ENCODE measurements at regions not wholly inside any gene's neighbourhood (a gene's known extent, or its start where the extent isn't known, plus 50 kb on each side); places are given as distances from the start of the nearest gene placed in this dataset.
"Not testable (repeated sequence)": the region's sequence is repeated elsewhere in the genome, so short reads cannot be mapped to it uniquely, and the experiment has no call there.

DNA sequence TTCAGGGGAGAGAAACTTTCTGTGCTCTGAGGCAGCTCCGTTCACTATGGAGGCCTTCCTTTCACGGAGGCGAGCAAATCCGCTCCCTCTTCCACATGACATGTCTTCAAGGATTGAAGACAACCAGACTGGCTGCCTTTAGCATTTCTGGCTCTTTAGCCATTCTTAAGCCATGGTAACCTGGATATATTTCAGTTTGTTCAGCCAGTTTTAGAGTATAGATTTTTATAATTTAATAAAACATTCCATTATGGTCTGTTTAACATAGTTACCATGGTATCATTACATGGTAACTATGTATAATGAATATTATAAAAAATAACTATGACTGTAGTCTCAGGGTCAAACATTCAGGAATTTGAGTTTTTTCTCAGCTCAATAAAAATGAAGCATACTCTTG, 54.2 kb upstream of the NFIA start:
- Histone ChIP-seq H3K27ac (ENCODE audit: low read depth in 1 of 2, low read length in 2 of 2) (no peak overlapping the region), H3K9me3 (ENCODE audit: control insufficient read depth in 1 of 2, insufficient read depth in 1 of 2, low read length in 2 of 2) (no peaks in the 10 kb centered on the region), H3K36me3 (ENCODE audit: insufficient read depth, low read length) (no peaks in the 10 kb centered on the region), H3K4me1 (ENCODE audit: insufficient read depth, low read length) (no peaks in the 10 kb centered on the region), H3K27me3 (ENCODE audit: control insufficient read depth in 1 of 2, insufficient read depth in 2 of 2, low read length in 2 of 2) (no peaks in the 10 kb centered on the region), H3K4me3 (ENCODE audit: low read length) (no peak overlapping the region)
- TF ChIP-seq, protein P1, sequence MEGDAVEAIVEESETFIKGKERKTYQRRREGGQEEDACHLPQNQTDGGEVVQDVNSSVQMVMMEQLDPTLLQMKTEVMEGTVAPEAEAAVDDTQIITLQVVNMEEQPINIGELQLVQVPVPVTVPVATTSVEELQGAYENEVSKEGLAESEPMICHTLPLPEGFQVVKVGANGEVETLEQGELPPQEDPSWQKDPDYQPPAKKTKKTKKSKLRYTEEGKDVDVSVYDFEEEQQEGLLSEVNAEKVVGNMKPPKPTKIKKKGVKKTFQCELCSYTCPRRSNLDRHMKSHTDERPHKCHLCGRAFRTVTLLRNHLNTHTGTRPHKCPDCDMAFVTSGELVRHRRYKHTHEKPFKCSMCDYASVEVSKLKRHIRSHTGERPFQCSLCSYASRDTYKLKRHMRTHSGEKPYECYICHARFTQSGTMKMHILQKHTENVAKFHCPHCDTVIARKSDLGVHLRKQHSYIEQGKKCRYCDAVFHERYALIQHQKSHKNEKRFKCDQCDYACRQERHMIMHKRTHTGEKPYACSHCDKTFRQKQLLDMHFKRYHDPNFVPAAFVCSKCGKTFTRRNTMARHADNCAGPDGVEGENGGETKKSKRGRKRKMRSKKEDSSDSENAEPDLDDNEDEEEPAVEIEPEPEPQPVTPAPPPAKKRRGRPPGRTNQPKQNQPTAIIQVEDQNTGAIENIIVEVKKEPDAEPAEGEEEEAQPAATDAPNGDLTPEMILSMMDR (IDR thresholded peaks at IDR 0.05) = no peak
- CTCF ChIA-PET = interaction anchor here (0.9 kb wide), 1 partner anchor 10 kb away, joined by 4 read pairs; no protein-coding TSS in a partner anchor
- no peak for DNase-seq
- Mint-ChIP-seq H3K27me3 (no peaks in the 10 kb centered on the region), H3K27ac (no peak overlapping the region), H3K4me3 (no peak overlapping the region), H3K9me3 (no peaks in the 10 kb centered on the region), H3K4me1 (ENCODE audit: low read depth) (no peaks in the 10 kb centered on the region), H3K36me3 (ENCODE audit: low read depth) (no peaks in the 10 kb centered on the region)
- POLR2A ChIA-PET = no interaction called here
- intact Hi-C loops (cut with DNase I, micrococcal nuclease) = no loop called here
- no peak for ATAC-seq (ENCODE audit: poor library complexity)

DNA sequence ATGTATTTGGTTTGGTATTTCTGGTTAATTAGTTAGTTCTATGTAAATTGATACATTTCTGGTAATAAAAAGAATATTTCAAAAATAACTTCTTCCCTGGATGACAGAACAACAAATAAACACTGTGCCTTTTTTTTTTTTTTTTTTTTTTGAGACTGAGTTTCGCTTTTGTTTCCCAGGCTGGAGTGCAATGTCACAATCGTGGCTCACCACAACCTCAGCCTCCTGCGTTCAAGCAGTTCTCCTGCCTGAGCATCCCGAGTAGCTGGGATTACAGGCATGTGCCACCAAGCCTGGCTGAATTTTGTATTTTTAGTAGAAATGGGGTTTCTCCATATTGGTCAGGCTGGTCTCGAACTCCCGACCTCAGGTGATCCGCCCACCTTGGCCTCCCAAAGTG, 64.3 kb upstream of the NFIA start:
- H3K27ac ChIP-seq (ENCODE audit: low read depth in 1 of 2, low read length in 2 of 2); H3K4me1 Mint-ChIP-seq (ENCODE audit: low read depth); H3K4me3 ChIP-seq (ENCODE audit: low read length); H3K27me3 ChIP-seq (ENCODE audit: control insufficient read depth in 1 of 2, insufficient read depth in 2 of 2, low read length in 2 of 2); H3K9me3 Mint-ChIP-seq; H3K36me3 ChIP-seq (ENCODE audit: insufficient read depth, low read length); H3K36me3 Mint-ChIP-seq (ENCODE audit: low read depth); H3K4me1 ChIP-seq (ENCODE audit: insufficient read depth, low read length); ATAC-seq (ENCODE audit: poor library complexity); intact Hi-C loops (cut with DNase I, micrococcal nuclease); H3K9me3 ChIP-seq (ENCODE audit: control insufficient read depth in 1 of 2, insufficient read depth in 1 of 2, low read length in 2 of 2); H3K27ac Mint-ChIP-seq; H3K4me3 Mint-ChIP-seq; POLR2A ChIA-PET; CTCF ChIA-PET: not testable (repeated sequence)
- peaks cover 39% of the 10 kb centered on the region for H3K27me3 Mint-ChIP-seq
- peak in 1 of 14 experiments; percentile 22 for DNase-seq

DNA sequence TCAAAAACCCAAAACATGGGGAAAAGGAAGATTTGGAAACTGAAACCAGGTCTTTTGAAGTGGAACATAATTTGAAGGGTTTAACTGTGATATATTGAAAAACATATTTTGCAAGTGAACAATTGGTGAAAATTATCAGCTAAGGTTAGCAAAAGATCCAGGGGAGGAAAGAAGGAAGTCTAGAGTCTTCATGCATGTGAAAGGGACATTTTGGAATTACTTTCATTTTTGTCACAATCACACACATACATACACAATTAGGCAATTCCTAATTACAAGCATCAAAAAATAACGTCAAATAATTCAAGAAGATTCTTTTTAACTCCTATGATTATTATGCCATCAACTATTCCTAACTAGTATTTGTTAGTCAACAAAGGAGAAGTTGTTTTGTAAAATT, 64.7 kb upstream of the NFIA start:
- Mint-ChIP-seq H3K4me1 (ENCODE audit: low read depth) (no peaks in the 10 kb centered on the region), H3K27ac (no peak overlapping the region), H3K36me3 (ENCODE audit: low read depth) (no peaks in the 10 kb centered on the region), H3K27me3 (peaks cover 39% of the 10 kb centered on the region), H3K4me3 (no peak overlapping the region), H3K9me3 (no peaks in the 10 kb centered on the region)
- Histone ChIP-seq H3K4me1 (ENCODE audit: insufficient read depth, low read length) (no peaks in the 10 kb centered on the region), H3K27ac (ENCODE audit: low read depth in 1 of 2, low read length in 2 of 2) (no peak overlapping the region), H3K27me3 (ENCODE audit: control insufficient read depth in 1 of 2, insufficient read depth in 2 of 2, low read length in 2 of 2) (peaks cover 0 to 2% of the 10 kb centered on the region in 2 experiments), H3K4me3 (ENCODE audit: low read length) (no peak overlapping the region), H3K9me3 (ENCODE audit: control insufficient read depth in 1 of 2, insufficient read depth in 1 of 2, low read length in 2 of 2) (no peaks in the 10 kb centered on the region), H3K36me3 (ENCODE audit: insufficient read depth, low read length) (no peaks in the 10 kb centered on the region)
- ATAC-seq (ENCODE audit: poor library complexity) (no peak), DNase-seq (no peak)
- intact Hi-C loops (cut with DNase I, micrococcal nuclease) = no loop called here
- TF ChIP-seq, protein P1 (IDR thresholded peaks at IDR 0.05) = no peak
- ChIA-PET POLR2A (no interaction called here), CTCF (no interaction called here)

DNA sequence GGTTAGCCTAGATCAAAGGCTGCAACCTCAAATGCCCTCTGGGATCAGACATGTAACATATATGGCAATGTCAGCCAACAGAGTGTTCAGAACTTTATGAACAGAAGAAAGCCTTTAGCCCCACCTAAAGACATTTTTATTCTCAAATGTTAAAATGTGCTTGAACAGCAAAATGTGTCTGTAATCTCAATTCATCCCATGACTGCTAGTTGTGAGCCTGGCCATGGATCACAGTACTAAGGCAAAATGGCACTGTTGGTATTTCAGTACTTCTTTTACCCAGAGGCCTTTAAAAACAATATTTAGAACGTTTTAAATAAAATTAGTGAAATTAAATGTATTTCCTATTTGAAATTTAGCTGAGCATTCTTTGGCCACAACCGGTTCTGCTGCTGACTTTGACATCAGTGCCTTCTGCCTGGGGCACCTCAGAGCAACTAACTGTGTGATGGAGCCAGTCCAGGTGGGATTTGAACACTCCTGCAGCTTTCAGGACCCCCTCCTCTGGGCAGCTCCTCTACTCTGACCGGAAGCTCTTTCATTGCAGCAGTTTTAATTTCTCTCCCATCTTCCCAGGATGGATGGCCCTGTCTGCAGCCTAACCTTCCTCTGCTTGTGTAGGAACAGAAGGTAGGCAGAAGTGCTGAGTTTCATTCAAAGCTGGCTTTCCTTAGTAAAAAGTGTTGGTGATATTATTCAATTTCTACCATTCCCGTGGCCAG, 68.3 kb upstream of the NFIA start:
- TF ChIP-seq, protein P1 (IDR thresholded peaks at IDR 0.05) = no peak
- intact Hi-C loops (cut with DNase I, micrococcal nuclease) = no loop called here
- H3K27ac ChIP-seq (ENCODE audit: low read depth in 1 of 2, low read length in 2 of 2) = no peak overlapping the region

More for the DNA sequence above, 68.3 kb upstream of the NFIA start:
- CTCF ChIA-PET = interaction anchor here (0.6 kb wide), 1 partner anchor 338 kb away, joined by 3 read pairs; no protein-coding TSS in a partner anchor
- H3K36me3 Mint-ChIP-seq (ENCODE audit: low read depth) = no peaks in the 10 kb centered on the region
- no peaks in the 10 kb centered on the region for H3K9me3 Mint-ChIP-seq
- Histone ChIP-seq H3K4me3 (ENCODE audit: low read length) (no peak overlapping the region), H3K36me3 (ENCODE audit: insufficient read depth, low read length) (no peaks in the 10 kb centered on the region), H3K9me3 (ENCODE audit: control insufficient read depth in 1 of 2, insufficient read depth in 1 of 2, low read length in 2 of 2) (no peaks in the 10 kb centered on the region), H3K4me1 (ENCODE audit: insufficient read depth, low read length) (no peaks in the 10 kb centered on the region), H3K27me3 (ENCODE audit: control insufficient read depth in 1 of 2, insufficient read depth in 2 of 2, low read length in 2 of 2) (peaks cover 0 to 4% of the 10 kb centered on the region in 2 experiments)
- no peak overlapping the region for H3K27ac Mint-ChIP-seq
- peaks cover 41% of the 10 kb centered on the region for H3K27me3 Mint-ChIP-seq
- DNase-seq = no peak
- no peak for ATAC-seq (ENCODE audit: poor library complexity)
- H3K4me1 Mint-ChIP-seq (ENCODE audit: low read depth) = no peaks in the 10 kb centered on the region
- POLR2A ChIA-PET = interaction anchor here (1.5 kb wide), 1 partner anchor 64 kb away, joined by 3 read pairs; no protein-coding TSS in a partner anchor
- no peak overlapping the region for H3K4me3 Mint-ChIP-seq

Data from CD4-positive, alpha-beta T cell (primary cell).